Colonic mucosa (tissue), 4 donors: ENCODE measurements at regions not wholly inside any gene's neighbourhood (a gene's known extent, or its start where the extent isn't known, plus 50 kb on each side); places are given as distances from the start of the nearest gene placed in this dataset.
"Not testable (repeated sequence)": the region's sequence is repeated elsewhere in the genome, so short reads cannot be mapped to it uniquely, and the experiment has no call there.

Source experiments
- DNase-seq: peaks from one replicate; pipeline ENCODE4 v3.0.0-alpha.2; 2020
- H3K27ac ChIP-seq: fragments of 200-600 bp; one replicate; pipeline ENCODE4 v1.8.0; 2021
- H3K27me3 ChIP-seq: fragments of 200-600 bp; one replicate; pipeline ENCODE4 v1.8.0; 2021
- H3K36me3 ChIP-seq: fragments of 200-600 bp; one replicate; pipeline ENCODE4 v1.8.0; 2021
- H3K4me1 ChIP-seq: fragments of 200-600 bp; one replicate; pipeline ENCODE4 v1.8.0; 2021; ENCODE audit warnings: mild to moderate bottlenecking
- H3K4me3 ChIP-seq: fragments of 200-600 bp; one replicate; pipeline ENCODE4 v1.8.0; 2021
- H3K9ac ChIP-seq, 2 donors: one replicate each; pipeline ENCODE4 v1.7.0; 2013; ENCODE audit warnings: control low read depth in 2 of 2, low read depth in 2 of 2, low read length in 2 of 2
- H3K9me3 ChIP-seq: fragments of 200-600 bp; one replicate; pipeline ENCODE4 v1.8.0; 2021
- intact Hi-C: fragments of 100-400 bp; cut with DNase I; formaldehyde crosslinking; loops from one replicate; pipeline ENCODE4 v1.14.1; 2022
- TF ChIP-seq, protein P1 (sequence below): fragments of 200-600 bp; IDR thresholded peaks from one replicate; pipeline ENCODE4 v1.8.0; 2022; ENCODE audit warnings: antibody characterized with exemption, mild to moderate bottlenecking
- donor health status: healthy.
- donor health status: DM: no; HTN: no; CAD: no.
- donor health status: DM: no; HTN: no; CAD: no.

DNA sequence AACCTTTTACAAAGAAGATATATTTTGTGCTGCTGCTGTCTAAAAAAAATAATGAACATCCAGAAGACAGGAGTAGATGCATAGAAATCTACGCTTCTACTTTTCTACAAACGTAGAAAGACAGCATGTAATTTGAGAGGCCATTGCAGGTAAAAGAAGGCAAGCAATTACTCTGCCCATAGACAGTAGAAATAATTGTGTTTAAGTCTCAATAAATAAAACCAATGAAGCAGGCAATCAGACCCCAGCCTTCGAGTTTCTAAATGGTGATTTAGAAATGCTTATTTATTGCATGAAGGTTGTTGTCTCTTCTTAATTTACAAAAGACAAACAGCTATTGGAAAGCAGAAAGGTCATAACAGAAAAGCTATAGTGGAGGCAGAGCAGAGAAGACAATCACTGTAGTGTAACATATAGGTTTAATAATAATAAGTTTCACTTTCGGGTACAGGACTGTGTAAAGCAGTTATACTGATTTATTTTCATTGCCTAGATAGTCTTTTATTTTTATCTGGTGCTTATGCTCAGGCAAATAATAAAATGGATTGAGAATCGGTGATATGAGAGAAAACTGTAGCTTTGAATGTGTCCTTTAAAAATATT lies 123.0 kb upstream of the TACR3 start:
- Histone ChIP-seq H3K36me3 (no peaks in the 10 kb centered on the region), H3K27me3 (no peaks in the 10 kb centered on the region), H3K9me3 (no peaks in the 10 kb centered on the region), H3K4me3 (no peak overlapping the region), H3K27ac (no peak overlapping the region), H3K9ac (no peak overlapping the region), H3K4me1 (no peaks in the 10 kb centered on the region)
- intact Hi-C loops = no loop called here
- no peak for DNase-seq
- TF ChIP-seq, protein P1, sequence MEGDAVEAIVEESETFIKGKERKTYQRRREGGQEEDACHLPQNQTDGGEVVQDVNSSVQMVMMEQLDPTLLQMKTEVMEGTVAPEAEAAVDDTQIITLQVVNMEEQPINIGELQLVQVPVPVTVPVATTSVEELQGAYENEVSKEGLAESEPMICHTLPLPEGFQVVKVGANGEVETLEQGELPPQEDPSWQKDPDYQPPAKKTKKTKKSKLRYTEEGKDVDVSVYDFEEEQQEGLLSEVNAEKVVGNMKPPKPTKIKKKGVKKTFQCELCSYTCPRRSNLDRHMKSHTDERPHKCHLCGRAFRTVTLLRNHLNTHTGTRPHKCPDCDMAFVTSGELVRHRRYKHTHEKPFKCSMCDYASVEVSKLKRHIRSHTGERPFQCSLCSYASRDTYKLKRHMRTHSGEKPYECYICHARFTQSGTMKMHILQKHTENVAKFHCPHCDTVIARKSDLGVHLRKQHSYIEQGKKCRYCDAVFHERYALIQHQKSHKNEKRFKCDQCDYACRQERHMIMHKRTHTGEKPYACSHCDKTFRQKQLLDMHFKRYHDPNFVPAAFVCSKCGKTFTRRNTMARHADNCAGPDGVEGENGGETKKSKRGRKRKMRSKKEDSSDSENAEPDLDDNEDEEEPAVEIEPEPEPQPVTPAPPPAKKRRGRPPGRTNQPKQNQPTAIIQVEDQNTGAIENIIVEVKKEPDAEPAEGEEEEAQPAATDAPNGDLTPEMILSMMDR = no peak

DNA sequence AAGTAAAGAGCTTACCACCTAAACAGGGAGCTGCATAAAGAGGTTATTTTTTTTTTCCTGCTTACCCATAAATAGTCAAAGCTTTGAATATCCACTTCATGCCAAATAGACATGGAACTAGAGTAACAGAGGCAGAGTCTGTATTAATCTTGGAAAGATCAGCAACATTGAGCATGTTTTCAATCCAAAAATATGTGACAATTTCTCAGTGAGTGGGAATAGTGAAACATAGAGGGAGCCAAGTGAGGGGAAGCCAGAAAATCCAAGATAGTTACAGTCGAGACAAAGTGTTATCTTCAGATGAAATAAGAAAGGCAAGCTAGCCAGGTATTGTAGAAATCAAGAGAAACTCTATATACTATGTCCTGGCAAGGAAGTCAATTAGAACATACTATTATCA lies 122.3 kb upstream of the TACR3 start:
- DNase-seq = no peak
- TF ChIP-seq, protein P1 = no peak
- Histone ChIP-seq H3K4me3 (no peak overlapping the region), H3K36me3 (no peaks in the 10 kb centered on the region), H3K9me3 (no peaks in the 10 kb centered on the region), H3K27me3 (no peaks in the 10 kb centered on the region), H3K27ac (no peak overlapping the region), H3K4me1 (no peaks in the 10 kb centered on the region), H3K9ac (no peak overlapping the region)
- intact Hi-C loops = no loop called here

DNA sequence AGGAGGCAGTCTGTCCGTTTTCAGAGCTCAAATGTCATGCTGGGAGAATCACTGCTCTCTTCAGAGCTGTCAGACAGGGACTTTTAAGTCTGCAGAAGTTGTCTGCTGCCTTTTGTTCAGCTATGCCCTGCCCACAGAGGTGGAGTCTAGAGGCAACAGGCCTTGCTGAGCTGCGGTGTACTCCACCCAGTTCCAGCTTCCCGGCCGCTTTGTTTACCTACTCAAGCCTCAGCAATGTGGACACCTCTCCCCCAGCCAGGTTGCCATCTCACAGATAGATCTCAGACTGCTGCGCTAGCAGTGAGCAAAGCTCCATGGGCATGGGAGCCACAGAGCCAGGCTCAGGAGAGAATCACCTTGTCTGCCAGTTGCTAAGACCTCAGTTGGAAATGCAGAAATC lies 90.5 kb upstream of the TACR3 start:
- intact Hi-C loops, H3K9ac ChIP-seq, H3K4me3 ChIP-seq, DNase-seq, H3K36me3 ChIP-seq, H3K27me3 ChIP-seq, H3K4me1 ChIP-seq, H3K27ac ChIP-seq, H3K9me3 ChIP-seq: not testable (repeated sequence)

DNA sequence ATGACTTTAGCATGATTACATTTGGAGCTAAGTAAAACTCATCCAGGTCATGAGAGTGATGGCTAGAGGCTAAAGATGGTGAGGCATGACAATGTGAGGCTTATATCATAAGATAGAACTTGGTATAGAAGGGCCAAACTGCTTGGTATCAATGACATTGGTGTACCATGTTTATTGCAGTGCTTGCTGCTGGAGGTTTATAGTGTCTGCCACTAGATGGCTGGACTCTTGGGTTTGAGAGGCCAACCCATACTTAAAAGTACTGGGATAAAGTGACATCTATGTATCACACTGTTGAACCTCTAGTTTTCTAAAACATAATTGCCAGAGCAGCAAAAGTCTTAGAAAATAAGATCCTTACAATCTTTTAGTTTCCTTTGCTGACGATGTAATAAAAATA lies 83.0 kb upstream of the TACR3 start:
- TF ChIP-seq, protein P1 = no peak
- no peak overlapping the region for H3K9ac ChIP-seq
- no peaks in the 10 kb centered on the region for H3K36me3 ChIP-seq
- no peaks in the 10 kb centered on the region for H3K4me1 ChIP-seq
- no peaks in the 10 kb centered on the region for H3K9me3 ChIP-seq
- no peaks in the 10 kb centered on the region for H3K27me3 ChIP-seq
- H3K4me3 ChIP-seq = no peak overlapping the region
- intact Hi-C loops = no loop called here
- DNase-seq = no peak
- no peak overlapping the region for H3K27ac ChIP-seq

DNA sequence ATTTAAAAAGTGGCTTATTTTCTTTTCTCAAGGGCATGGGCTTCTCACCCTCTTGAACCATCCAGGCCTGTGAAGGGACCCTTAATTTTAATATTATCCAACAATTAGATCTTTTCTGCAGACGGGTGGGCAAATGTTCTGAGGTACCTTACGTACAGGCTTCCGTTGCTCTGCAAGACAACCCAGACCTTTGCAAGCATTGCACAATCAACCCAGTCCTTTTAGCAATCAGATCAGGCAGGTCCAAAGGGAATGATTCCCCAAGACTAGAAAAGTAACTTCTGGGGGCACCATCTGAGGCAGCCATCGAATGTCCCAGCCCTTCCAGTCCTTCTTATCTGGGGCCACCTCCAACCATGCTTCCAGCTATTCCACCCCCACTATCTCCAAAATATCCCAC lies 67.3 kb upstream of the TACR3 start:
- intact Hi-C loops = no loop called here
- Histone ChIP-seq H3K9me3 (no peaks in the 10 kb centered on the region), H3K4me3 (no peak overlapping the region)

DNA sequence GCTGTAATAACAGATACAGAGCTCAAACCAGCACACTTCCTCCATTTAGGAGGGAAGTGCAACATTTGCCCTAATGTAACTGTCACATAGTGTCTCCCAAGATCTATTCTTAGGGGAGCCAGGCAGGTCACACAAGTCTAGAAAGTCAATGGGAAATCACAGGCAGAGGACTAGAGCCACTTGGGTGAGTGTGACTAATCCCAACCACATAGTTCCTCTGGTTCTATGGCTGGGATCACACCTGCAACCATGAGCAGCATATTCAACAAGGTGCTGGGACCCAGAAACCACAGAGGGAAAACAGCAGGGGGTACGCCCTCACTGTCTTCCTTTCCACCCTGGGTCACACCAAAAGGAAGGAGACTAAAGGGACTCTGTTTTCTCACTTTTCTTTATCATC lies 66.8 kb upstream of the TACR3 start:
- no peak overlapping the region for H3K4me3 ChIP-seq
- no peaks in the 10 kb centered on the region for H3K4me1 ChIP-seq
- intact Hi-C loops = no loop called here
- H3K36me3 ChIP-seq = no peaks in the 10 kb centered on the region
- TF ChIP-seq, protein P1 = no peak
- no peak for DNase-seq
- H3K9me3 ChIP-seq = no peaks in the 10 kb centered on the region
- H3K27me3 ChIP-seq = no peaks in the 10 kb centered on the region
- no peak overlapping the region for H3K27ac ChIP-seq
- no peak overlapping the region for H3K9ac ChIP-seq

More for the DNA sequence above, 67.3 kb upstream of the TACR3 start:
- Histone ChIP-seq H3K4me1 (no peaks in the 10 kb centered on the region), H3K9ac (no peak overlapping the region), H3K27ac (no peak overlapping the region), H3K27me3 (no peaks in the 10 kb centered on the region), H3K36me3 (no peaks in the 10 kb centered on the region)
- no peak for DNase-seq
- TF ChIP-seq, protein P1 = no peak
